Thyroid gland (tissue), 4 donors: ENCODE measurements at regions not wholly inside any gene's neighbourhood (a gene's known extent, or its start where the extent isn't known, plus 50 kb on each side); places are given as distances from the start of the nearest gene placed in this dataset.

Experiments used
- DNase-seq, 2 donors: peaks; one replicate each; pipeline ENCODE4 v3.0.0-alpha.2; 2019
- H3K27ac ChIP-seq, 3 donors: fragments of 200-600 bp; sonication (generic); 1 replicate in 2 of 3; 2 replicates in 1 of 3; pipeline ENCODE4 v1.5.1; 2016 to 2019; ENCODE audit warnings: mild to moderate bottlenecking in 1 of 3, moderate library complexity in 1 of 3
- H3K27me3 ChIP-seq: fragments of 200-600 bp; sonication (generic); one replicate; pipeline ENCODE4 v1.5.1; 2019
- H3K36me3 ChIP-seq, 2 donors: fragments of 200-600 bp; sonication (generic); one replicate each; pipeline ENCODE4 v1.5.1; 2016 to 2019
- H3K4me1 ChIP-seq, 2 donors: fragments of 200-600 bp; sonication (generic); one replicate each; pipeline ENCODE4 v1.5.1; 2017 to 2019
- H3K4me3 ChIP-seq, 3 donors: fragments of 200-600 bp; sonication (generic); replicated peaks in 1 of 3; 1 replicate in 2 of 3; 2 replicates in 1 of 3; pipeline ENCODE4 v1.5.1; 2016; ENCODE audit warnings: mild to moderate bottlenecking in 1 of 3
- H3K9me3 ChIP-seq: fragments of 200-600 bp; sonication (generic); one replicate; pipeline ENCODE4 v1.5.1; 2017
- CTCF ChIP-seq, 6 experiments: fragments of 200-600 bp in 3 of 6; fragments of 450-650 bp in 3 of 6; sonication (generic) in 3 of 6; IDR thresholded peaks; one replicate each; pipeline ENCODE4 v1.5.1; 2016 to 2019; ENCODE audit warnings: antibody characterized with exemption in 6 of 6, mild to moderate bottlenecking in 2 of 6, inconsistent platforms in 1 of 6, moderate library complexity in 1 of 6
- POLR2A ChIP-seq, 2 donors: fragments of 450-650 bp; IDR thresholded peaks; one replicate each; pipeline ENCODE4 v1.6.1; 2017; ENCODE audit warnings: antibody characterized with exemption in 2 of 2, mild to moderate bottlenecking in 2 of 2, moderate library complexity in 1 of 2
- WGBS, 2 donors: methylation state at CpG; one replicate each; pipeline ENCODE4 v1.1.5; 2017; 5-methylcytosine and 5-hydroxymethylcytosine counted together
- intact Hi-C: fragments of 100-400 bp; cut with DNase I; formaldehyde crosslinking; loops from one replicate; pipeline ENCODE4 v1.15.1; 2023

- 95 to 98% methylated on average over 3 of the region's 3 CpGs for WGBS, 2 donors
- H3K36me3 ChIP-seq, result no peaks in the 10 kb centered on the region
- H3K27me3 ChIP-seq, result no peaks in the 10 kb centered on the region
- TF ChIP-seq CTCF (IDR thresholded peaks at IDR 0.05), result no peak
- no peak for TF ChIP-seq POLR2A (IDR thresholded peaks at IDR 0.05)
- no peak overlapping the region for H3K27ac ChIP-seq
- H3K9me3 ChIP-seq, result no peaks in the 10 kb centered on the region
- no peak for DNase-seq
- no peaks in the 10 kb centered on the region for H3K4me1 ChIP-seq
- intact Hi-C loops, result no loop called here
- no peak overlapping the region for H3K4me3 ChIP-seq
Measured at GRCh38 chr14:51490205-51490604, 161.5 kb upstream of the FRMD6 start.

GRCh38 chr14:51491036-51491545 is 160.6 kb upstream of the FRMD6 start:
- WGBS, 2 donors, result 83 to 85% methylated on average over 3 of the region's 3 CpGs
- Histone ChIP-seq H3K36me3 (no peaks in the 10 kb centered on the region), H3K27me3 (no peaks in the 10 kb centered on the region), H3K9me3 (no peaks in the 10 kb centered on the region), H3K4me3 (no peak overlapping the region), H3K4me1 (no peaks in the 10 kb centered on the region), H3K27ac (no peak overlapping the region)
- intact Hi-C loops, result no loop called here
- DNase-seq, result no peak
- TF ChIP-seq POLR2A (IDR thresholded peaks at IDR 0.05) (no peak), CTCF (IDR thresholded peaks at IDR 0.05) (no peak)

- no peak overlapping the region for H3K27ac ChIP-seq
- 91 to 94% methylated on average over 3 of the region's 3 CpGs for WGBS, 2 donors
- no peak for TF ChIP-seq POLR2A (IDR thresholded peaks at IDR 0.05)
- no peak for TF ChIP-seq CTCF (IDR thresholded peaks at IDR 0.05)
Measured at GRCh38 chr14:51491776-51492175, 159.9 kb upstream of the FRMD6 start.

GRCh38 chr14:51495319-51495718 is 156.4 kb upstream of the FRMD6 start:
- intact Hi-C loops, result no loop called here
- peaks cover 2 to 15% of the 10 kb centered on the region in 2 donors for H3K4me1 ChIP-seq
- no peaks in the 10 kb centered on the region for H3K9me3 ChIP-seq
- no peak overlapping the region for H3K27ac ChIP-seq
- no peak overlapping the region for H3K4me3 ChIP-seq
- no peaks in the 10 kb centered on the region for H3K27me3 ChIP-seq
- no peaks in the 10 kb centered on the region for H3K36me3 ChIP-seq
- 88 to 93% methylated on average over 2 of the region's 2 CpGs for WGBS, 2 donors
- no peak for DNase-seq
- TF ChIP-seq POLR2A (IDR thresholded peaks at IDR 0.05), result no peak
- TF ChIP-seq CTCF (IDR thresholded peaks at IDR 0.05), result no peak

More at GRCh38 chr14:51491776-51492175, 159.9 kb upstream of the FRMD6 start:
- no peaks in the 10 kb centered on the region for H3K27me3 ChIP-seq
- H3K4me3 ChIP-seq, result no peak overlapping the region
- no peaks in the 10 kb centered on the region for H3K36me3 ChIP-seq
- no peak for DNase-seq
- H3K9me3 ChIP-seq, result no peaks in the 10 kb centered on the region
- intact Hi-C loops, result no loop called here
- H3K4me1 ChIP-seq, result no peaks in the 10 kb centered on the region

- peak; percentile 20 to 27 for DNase-seq
- intact Hi-C loops, result no loop called here
- H3K4me3 ChIP-seq, result no peak overlapping the region
- no peaks in the 10 kb centered on the region for H3K36me3 ChIP-seq
- no peak overlapping the region for H3K27ac ChIP-seq
- peaks cover 2 to 21% of the 10 kb centered on the region in 2 donors for H3K4me1 ChIP-seq
- WGBS, 2 donors, result 76 to 80% methylated on average over 10 of the region's 10 CpGs
- no peaks in the 10 kb centered on the region for H3K27me3 ChIP-seq
- H3K9me3 ChIP-seq, result no peaks in the 10 kb centered on the region
- no peak for TF ChIP-seq POLR2A (IDR thresholded peaks at IDR 0.05)
- TF ChIP-seq CTCF (IDR thresholded peaks at IDR 0.05), result no peak
Measured at GRCh38 chr14:51498411-51499227, 153.1 kb upstream of the FRMD6 start.
